ENCODE measurements at regions not wholly inside any gene's neighbourhood (a gene's known extent, or its start where the extent isn't known, plus 50 kb on each side); places are given as distances from the start of the nearest gene placed in this dataset.

- Mint-ChIP-seq H3K27ac (no peak overlapping the region), H3K4me1 (no peaks in the 10 kb centered on the region), H3K36me3 (ENCODE audit: low read depth) (no peaks in the 10 kb centered on the region), H3K27me3 (ENCODE audit: low read depth) (no peaks in the 10 kb centered on the region), H3K4me3 (no peak overlapping the region), H3K9me3 (no peaks in the 10 kb centered on the region)
- TF ChIP-seq CTCF (IDR thresholded peaks at IDR 0.05; ENCODE audit: unreplicated experiment in 3 of 3): no peak
Measured at GRCh38 chr1:90650401-90650800, 66.7 kb downstream of the BARHL2 start.

- TF ChIP-seq CTCF (IDR thresholded peaks at IDR 0.05; ENCODE audit: unreplicated experiment in 3 of 3): no peak
- no peak overlapping the region for H3K4me3 Mint-ChIP-seq
- peaks cover 4% of the 10 kb centered on the region for H3K27me3 Mint-ChIP-seq (ENCODE audit: low read depth)
- H3K4me1 Mint-ChIP-seq: no peaks in the 10 kb centered on the region
- peaks cover 3% of the 10 kb centered on the region for H3K9me3 Mint-ChIP-seq
- H3K27ac Mint-ChIP-seq: no peak overlapping the region
- H3K36me3 Mint-ChIP-seq (ENCODE audit: low read depth): no peaks in the 10 kb centered on the region
Measured at GRCh38 chr1:90640325-90640724, 76.8 kb downstream of the BARHL2 start.

- Mint-ChIP-seq H3K9me3 (no peaks in the 10 kb centered on the region), H3K4me1 (no peaks in the 10 kb centered on the region), H3K27ac (no peak overlapping the region), H3K27me3 (ENCODE audit: low read depth) (no peaks in the 10 kb centered on the region), H3K4me3 (no peak overlapping the region), H3K36me3 (ENCODE audit: low read depth) (no peaks in the 10 kb centered on the region)
- TF ChIP-seq CTCF (IDR thresholded peaks at IDR 0.05; ENCODE audit: unreplicated experiment in 3 of 3): no peak
Measured at GRCh38 chr1:90622666-90623065, 94.4 kb downstream of the BARHL2 start.

- Mint-ChIP-seq H3K27me3 (ENCODE audit: low read depth) (no peaks in the 10 kb centered on the region), H3K4me1 (no peaks in the 10 kb centered on the region), H3K36me3 (ENCODE audit: low read depth) (no peaks in the 10 kb centered on the region), H3K9me3 (no peaks in the 10 kb centered on the region), H3K27ac (no peak overlapping the region), H3K4me3 (no peak overlapping the region)
- TF ChIP-seq CTCF (IDR thresholded peaks at IDR 0.05; ENCODE audit: unreplicated experiment in 3 of 3): no peak
Measured at GRCh38 chr1:90621986-90622385, 95.1 kb downstream of the BARHL2 start.

- Mint-ChIP-seq H3K4me1 (no peaks in the 10 kb centered on the region), H3K9me3 (no peaks in the 10 kb centered on the region), H3K4me3 (no peak overlapping the region), H3K36me3 (ENCODE audit: low read depth) (no peaks in the 10 kb centered on the region), H3K27ac (no peak overlapping the region), H3K27me3 (ENCODE audit: low read depth) (no peaks in the 10 kb centered on the region)
- peak in 1 of 3 experiments; percentile 15 for TF ChIP-seq CTCF (IDR thresholded peaks at IDR 0.05; ENCODE audit: unreplicated experiment in 3 of 3)
Measured at GRCh38 chr1:90616395-90616794, 100.7 kb downstream of the BARHL2 start.

- Mint-ChIP-seq H3K9me3 (no peaks in the 10 kb centered on the region), H3K36me3 (ENCODE audit: low read depth) (no peaks in the 10 kb centered on the region), H3K27ac (no peak overlapping the region), H3K27me3 (ENCODE audit: low read depth) (no peaks in the 10 kb centered on the region), H3K4me3 (no peak overlapping the region), H3K4me1 (no peaks in the 10 kb centered on the region)
- peak; percentile 45 to 46 (median 45) for TF ChIP-seq CTCF (IDR thresholded peaks at IDR 0.05; ENCODE audit: unreplicated experiment in 3 of 3)
Measured at GRCh38 chr1:90614872-90615271, 102.2 kb downstream of the BARHL2 start.
